Smooth muscle cell (in vitro differentiated cells): ENCODE measurements at regions not wholly inside any gene's neighbourhood (a gene's known extent, or its start where the extent isn't known, plus 50 kb on each side); places are given as distances from the start of the nearest gene placed in this dataset.
A peak's percentile ranks its signal among the peaks of the same experiment; 100 is the strongest.
"Not testable (repeated sequence)": the region's sequence is repeated elsewhere in the genome, so short reads cannot be mapped to it uniquely, and the experiment has no call there.

ENCODE experiments used
- DNase-seq: peaks from one replicate; lab custom pipeline; 2025; ENCODE audit not compliant: unreplicated experiment; lab: John Stamatoyannopoulos, UW
- H2AFZ ChIP-seq: fragments of 200-600 bp; sonication (generic); 2 replicates; pipeline ENCODE4 v1.6.0; 2016; ENCODE audit warnings: antibody characterized with exemption, low read depth, mild to moderate bottlenecking
- H3F3A ChIP-seq: fragments of 200-600 bp; sonication (generic); 2 replicates; pipeline ENCODE4 v1.6.0; 2017; ENCODE audit warnings: antibody characterized with exemption, low read depth
- H3K27ac ChIP-seq: fragments of 200-600 bp; sonication (generic); 2 replicates; pipeline ENCODE4 v1.5.1; 2016; ENCODE audit warnings: low read depth, mild to moderate bottlenecking
- H3K27me3 ChIP-seq: fragments of 200-600 bp; sonication (generic); 2 replicates; pipeline ENCODE4 v1.6.1; 2016; ENCODE audit warnings: low read depth, mild to moderate bottlenecking
- H3K36me3 ChIP-seq: fragments of 200-600 bp; sonication (generic); 2 replicates; pipeline ENCODE4 v1.5.1; 2016; ENCODE audit warnings: low read depth
- H3K4me1 ChIP-seq: fragments of 200-600 bp; sonication (generic); 2 replicates; pipeline ENCODE4 v1.5.1; 2016; ENCODE audit warnings: low read depth
- H3K4me2 ChIP-seq: fragments of 200-600 bp; sonication (generic); 2 replicates; pipeline ENCODE4 v1.6.0; 2016; ENCODE audit warnings: mild to moderate bottlenecking
- H3K4me3 ChIP-seq: fragments of 200-600 bp; sonication (generic); 2 replicates; pipeline ENCODE4 v1.5.1; 2016; ENCODE audit warnings: mild to moderate bottlenecking
- H3K79me2 ChIP-seq: fragments of 200-600 bp; sonication (generic); 2 replicates; pipeline ENCODE4 v1.6.0; 2016; ENCODE audit warnings: low read depth, mild to moderate bottlenecking
- H3K9ac ChIP-seq: fragments of 200-600 bp; sonication (generic); 2 replicates; pipeline ENCODE4 v1.6.0; 2016; ENCODE audit warnings: low read depth
- H3K9me3 ChIP-seq: fragments of 200-600 bp; sonication (generic); replicated peaks from 2 replicates; pipeline ENCODE4 v1.5.1; 2016; ENCODE audit warnings: low read depth
- H4K20me1 ChIP-seq: fragments of 200-600 bp; sonication (generic); 2 replicates; pipeline ENCODE4 v1.6.0; 2016; ENCODE audit warnings: low read depth
- WGBS: methylation state at CpG from one replicate; pipeline ENCODE4 v1.1.7; 2016; ENCODE audit warnings: low lambda C conversion rate; 5-methylcytosine and 5-hydroxymethylcytosine counted together
- TF ChIP-seq, protein P1 (sequence below): fragments of 200-600 bp; sonication (generic); IDR thresholded peaks from 2 replicates; pipeline ENCODE4 v1.5.1; 2017; ENCODE audit warnings: borderline replicate concordance, mild to moderate bottlenecking, antibody characterized with exemption; ENCODE audit not compliant: insufficient read depth, poor library complexity, severe bottlenecking

DNA sequence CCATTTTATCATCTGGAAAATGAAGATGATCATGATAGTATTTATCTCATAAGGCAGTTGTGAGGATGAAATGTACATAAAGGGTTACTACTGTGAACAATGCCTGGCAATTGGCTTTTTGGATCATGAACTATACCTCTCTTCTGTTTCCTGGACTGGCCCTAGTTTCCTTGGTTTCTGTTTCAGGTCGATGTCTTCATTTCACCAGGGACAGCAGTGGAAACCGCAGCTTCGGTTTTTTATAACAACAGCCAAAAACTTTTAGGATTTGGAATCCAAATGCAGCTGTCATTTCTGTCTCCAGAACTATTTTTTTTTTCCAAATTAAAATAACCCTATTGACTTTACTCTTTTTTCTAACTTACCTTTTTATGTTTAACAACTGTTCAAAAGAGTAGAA, 425.1 kb downstream of the RND3 start:
- Histone ChIP-seq H3K4me1 (peaks cover 20% of the 10 kb centered on the region), H3K4me3 (no peak overlapping the region), H3K27ac (peak overlapping the region; percentile 50), H3K9ac (no peak overlapping the region), H3K36me3 (no peaks in the 10 kb centered on the region), H3K4me2 (peak overlapping the region; percentile 22), H3K27me3 (no peaks in the 10 kb centered on the region), H3K9me3 (no peaks in the 10 kb centered on the region), H2AFZ (no peak overlapping the region), H3F3A (no peaks in the 10 kb centered on the region), H4K20me1 (no peaks in the 10 kb centered on the region), H3K79me2 (no peaks in the 10 kb centered on the region)
- WGBS: 94% methylated on average over 3 of the region's 3 CpGs
- DNase-seq: no peak
- TF ChIP-seq, protein P1, sequence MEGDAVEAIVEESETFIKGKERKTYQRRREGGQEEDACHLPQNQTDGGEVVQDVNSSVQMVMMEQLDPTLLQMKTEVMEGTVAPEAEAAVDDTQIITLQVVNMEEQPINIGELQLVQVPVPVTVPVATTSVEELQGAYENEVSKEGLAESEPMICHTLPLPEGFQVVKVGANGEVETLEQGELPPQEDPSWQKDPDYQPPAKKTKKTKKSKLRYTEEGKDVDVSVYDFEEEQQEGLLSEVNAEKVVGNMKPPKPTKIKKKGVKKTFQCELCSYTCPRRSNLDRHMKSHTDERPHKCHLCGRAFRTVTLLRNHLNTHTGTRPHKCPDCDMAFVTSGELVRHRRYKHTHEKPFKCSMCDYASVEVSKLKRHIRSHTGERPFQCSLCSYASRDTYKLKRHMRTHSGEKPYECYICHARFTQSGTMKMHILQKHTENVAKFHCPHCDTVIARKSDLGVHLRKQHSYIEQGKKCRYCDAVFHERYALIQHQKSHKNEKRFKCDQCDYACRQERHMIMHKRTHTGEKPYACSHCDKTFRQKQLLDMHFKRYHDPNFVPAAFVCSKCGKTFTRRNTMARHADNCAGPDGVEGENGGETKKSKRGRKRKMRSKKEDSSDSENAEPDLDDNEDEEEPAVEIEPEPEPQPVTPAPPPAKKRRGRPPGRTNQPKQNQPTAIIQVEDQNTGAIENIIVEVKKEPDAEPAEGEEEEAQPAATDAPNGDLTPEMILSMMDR: no peak

DNA sequence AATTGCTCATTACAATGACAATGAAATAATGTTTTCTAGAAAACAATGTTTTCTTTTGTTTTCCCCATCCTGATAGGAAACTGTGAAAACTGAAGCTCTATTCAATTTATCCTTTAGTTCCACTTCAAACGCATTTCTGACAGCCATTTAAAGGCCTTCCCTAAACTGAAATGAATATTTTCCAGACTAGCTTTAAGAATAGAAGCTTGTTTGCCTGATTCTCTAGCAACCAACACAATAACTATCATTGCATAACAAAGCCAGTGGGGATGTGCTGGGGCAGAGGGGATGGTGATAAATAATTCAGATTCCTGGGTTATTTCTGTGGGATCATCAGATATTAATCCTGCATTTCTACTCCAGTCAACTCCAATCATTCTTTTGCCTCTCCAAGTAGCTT, 427.1 kb downstream of the RND3 start:
- Histone ChIP-seq H3K4me2 (no peak overlapping the region), H3F3A (no peaks in the 10 kb centered on the region), H3K36me3 (no peaks in the 10 kb centered on the region), H3K27me3 (no peaks in the 10 kb centered on the region), H3K4me3 (no peak overlapping the region), H4K20me1 (no peaks in the 10 kb centered on the region), H3K4me1 (peaks cover 20% of the 10 kb centered on the region), H3K9me3 (no peaks in the 10 kb centered on the region), H3K27ac (no peak overlapping the region), H3K9ac (no peak overlapping the region), H3K79me2 (no peaks in the 10 kb centered on the region), H2AFZ (no peak overlapping the region)
- DNase-seq: no peak
- WGBS: 31% methylated on average over 1 of the region's 1 CpG
- TF ChIP-seq, protein P1: no peak

DNA sequence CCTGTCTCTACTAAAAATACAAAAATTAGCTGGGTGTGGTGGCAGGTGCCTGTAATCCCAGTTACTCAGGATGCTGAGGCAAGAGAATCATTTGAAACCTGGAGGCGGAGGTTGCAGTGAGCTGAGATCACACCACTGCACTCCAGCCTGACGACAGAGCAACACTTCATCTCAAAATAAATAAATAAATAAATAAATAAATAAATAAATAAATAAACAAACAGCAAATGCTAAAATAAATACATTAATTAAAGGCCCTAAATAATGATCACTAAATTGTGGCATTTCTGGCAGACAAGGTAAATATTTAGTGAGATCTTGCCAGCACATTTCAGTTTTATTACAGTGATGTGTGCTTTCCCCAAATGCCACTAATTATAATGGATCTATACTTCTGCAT, 427.8 kb downstream of the RND3 start:
- H4K20me1 ChIP-seq, H2AFZ ChIP-seq, H3K9me3 ChIP-seq, H3K4me2 ChIP-seq, H3K79me2 ChIP-seq, H3K9ac ChIP-seq, H3K4me3 ChIP-seq, H3F3A ChIP-seq, H3K36me3 ChIP-seq, H3K27ac ChIP-seq, DNase-seq, H3K27me3 ChIP-seq: not testable (repeated sequence)
- 82% methylated on average over 2 of the region's 2 CpGs for WGBS
- peaks cover 20% of the 10 kb centered on the region for H3K4me1 ChIP-seq

DNA sequence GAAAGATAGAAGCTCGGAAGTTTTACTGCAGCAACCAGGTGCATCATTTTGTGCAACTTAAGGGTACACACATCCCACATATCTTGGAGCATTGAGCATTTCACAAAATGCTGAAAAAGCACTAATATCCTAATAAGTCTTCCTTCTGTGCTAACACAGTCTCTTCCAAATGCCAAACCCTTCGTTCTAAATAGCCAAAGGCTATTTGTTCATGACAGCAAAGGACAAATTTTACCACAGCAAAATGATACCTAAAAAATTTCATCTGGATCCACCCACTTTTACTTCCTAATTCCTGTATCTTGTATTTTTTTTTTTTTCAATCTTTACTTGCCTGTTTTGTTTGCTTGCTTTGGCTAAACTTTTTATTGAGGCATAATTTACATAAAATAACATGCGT, 435.0 kb downstream of the RND3 start:
- Histone ChIP-seq H2AFZ (no peak overlapping the region), H3K4me3 (no peak overlapping the region), H3K79me2 (no peaks in the 10 kb centered on the region), H3K4me2 (no peak overlapping the region), H3K4me1 (no peaks in the 10 kb centered on the region), H3K27me3 (no peaks in the 10 kb centered on the region), H4K20me1 (no peaks in the 10 kb centered on the region), H3K27ac (no peak overlapping the region), H3K36me3 (no peaks in the 10 kb centered on the region), H3F3A (no peaks in the 10 kb centered on the region), H3K9me3 (no peaks in the 10 kb centered on the region), H3K9ac (no peak overlapping the region)
- 83% methylated on average over 3 of the region's 3 CpGs for WGBS
- no peak for DNase-seq
- TF ChIP-seq, protein P1: no peak
